Activated T-helper 1 cell treated with anti-CD3 and anti-CD28 coated beads, Interleukin-12 subunit alpha, Interleukin-12 subunit beta, Interleukin-2, Interleukin-4 antibody, amounts not matched to agents 30 ng/mL and 10 ng/mL and 1 ng/mL, durations not matched to agents 14 hours and 24 hours and 36 hours (primary cell): ENCODE measurements at regions not wholly inside any gene's neighbourhood (a gene's known extent, or its start where the extent isn't known, plus 50 kb on each side); places are given as distances from the start of the nearest gene placed in this dataset.

Experiments used
- DNase-seq: peaks from one replicate; pipeline ENCODE4 v3.0.0; 2021; ENCODE audit warnings: low spot score
- H3K27ac Mint-ChIP-seq: one replicate; pipeline ENCODE4 v1.8.0; 2021; ENCODE audit warnings: mild to moderate bottlenecking, mixed read lengths
- H3K27me3 Mint-ChIP-seq: one replicate; pipeline ENCODE4 v1.8.0; 2022; ENCODE audit warnings: mild to moderate bottlenecking, moderate library complexity, mixed read lengths; ENCODE audit not compliant: insufficient read depth
- H3K36me3 Mint-ChIP-seq: one replicate; pipeline ENCODE4 v1.8.0; 2021; ENCODE audit warnings: low read depth, mixed read lengths
- H3K4me1 Mint-ChIP-seq: one replicate; pipeline ENCODE4 v1.8.0; 2021; ENCODE audit warnings: low read depth, mixed read lengths
- H3K4me3 Mint-ChIP-seq: one replicate; pipeline ENCODE4 v1.8.0; 2021; ENCODE audit warnings: mild to moderate bottlenecking, moderate library complexity, mixed read lengths
- H3K9me3 Mint-ChIP-seq: one replicate; pipeline ENCODE4 v1.8.0; 2021; ENCODE audit warnings: mixed read lengths
- intact Hi-C: fragments of 100-400 bp; cut with micrococcal nuclease; formaldehyde crosslinking; loops from one replicate; pipeline ENCODE4 v1.15.1; 2024

GRCh38 chr7:19242246-19242645, 97.0 kb upstream of the FERD3L start:
- no peak for DNase-seq
- H3K4me1 Mint-ChIP-seq, result no peaks in the 10 kb centered on the region
- H3K4me3 Mint-ChIP-seq, result no peak overlapping the region
- peaks cover 4% of the 10 kb centered on the region for H3K9me3 Mint-ChIP-seq
- intact Hi-C loops, result no loop called here
- H3K36me3 Mint-ChIP-seq, result no peaks in the 10 kb centered on the region
- H3K27ac Mint-ChIP-seq, result no peak overlapping the region
- no peaks in the 10 kb centered on the region for H3K27me3 Mint-ChIP-seq

- Mint-ChIP-seq H3K4me3 (no peak overlapping the region), H3K27ac (no peak overlapping the region), H3K9me3 (peaks cover 8% of the 10 kb centered on the region), H3K36me3 (no peaks in the 10 kb centered on the region), H3K27me3 (no peaks in the 10 kb centered on the region), H3K4me1 (no peaks in the 10 kb centered on the region)
- intact Hi-C loops, result no loop called here
- no peak for DNase-seq
Observed at GRCh38 chr7:19239951-19240350, 94.7 kb upstream of the FERD3L start.

- no peak for DNase-seq
- Mint-ChIP-seq H3K27me3 (no peaks in the 10 kb centered on the region), H3K4me3 (no peak overlapping the region), H3K9me3 (peaks cover 14% of the 10 kb centered on the region), H3K4me1 (no peaks in the 10 kb centered on the region), H3K36me3 (no peaks in the 10 kb centered on the region), H3K27ac (no peak overlapping the region)
- intact Hi-C loops, result no loop called here
Observed at GRCh38 chr7:19235680-19236079, 90.5 kb upstream of the FERD3L start.

- H3K27me3 Mint-ChIP-seq, result no peaks in the 10 kb centered on the region
- H3K4me3 Mint-ChIP-seq, result no peak overlapping the region
- intact Hi-C loops, result no loop called here
- H3K4me1 Mint-ChIP-seq, result no peaks in the 10 kb centered on the region
- peaks cover 15% of the 10 kb centered on the region for H3K9me3 Mint-ChIP-seq
- no peak overlapping the region for H3K27ac Mint-ChIP-seq
- no peak for DNase-seq
- no peaks in the 10 kb centered on the region for H3K36me3 Mint-ChIP-seq
Observed at GRCh38 chr7:19224951-19225350, 79.7 kb upstream of the FERD3L start.

DNA sequence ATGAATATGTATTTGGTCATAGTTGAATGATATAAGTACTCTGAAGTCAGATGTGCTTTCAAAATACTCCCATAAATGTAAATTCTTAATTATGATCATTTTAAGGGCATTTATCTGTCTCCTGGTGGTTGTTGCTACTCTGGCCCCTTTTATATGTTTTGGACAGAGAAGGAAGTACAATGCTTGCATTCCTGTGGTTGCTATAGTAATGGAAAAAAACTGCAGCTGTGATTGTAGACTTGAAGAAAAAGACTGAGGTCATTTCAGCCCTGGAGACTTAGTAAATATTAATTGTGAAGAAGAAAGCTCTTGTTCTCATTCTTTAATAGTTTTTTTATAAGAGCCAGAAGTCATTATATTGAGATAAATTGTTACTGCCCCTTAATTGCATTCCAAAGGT, 70.2 kb upstream of the FERD3L start:
- intact Hi-C loops, result no loop called here
- H3K27ac Mint-ChIP-seq, result no peak overlapping the region
- no peaks in the 10 kb centered on the region for H3K36me3 Mint-ChIP-seq
- no peak for DNase-seq
- H3K4me1 Mint-ChIP-seq, result no peaks in the 10 kb centered on the region
- H3K27me3 Mint-ChIP-seq, result no peaks in the 10 kb centered on the region
- H3K4me3 Mint-ChIP-seq, result no peak overlapping the region
- H3K9me3 Mint-ChIP-seq, result no peaks in the 10 kb centered on the region

- Mint-ChIP-seq H3K27me3 (no peaks in the 10 kb centered on the region), H3K27ac (no peak overlapping the region), H3K4me3 (no peak overlapping the region), H3K4me1 (no peaks in the 10 kb centered on the region), H3K36me3 (no peaks in the 10 kb centered on the region), H3K9me3 (no peaks in the 10 kb centered on the region)
- intact Hi-C loops, result no loop called here
- DNase-seq, result no peak
Observed at GRCh38 chr7:19213746-19214145, 68.5 kb upstream of the FERD3L start.

GRCh38 chr7:19210893-19211413, 65.7 kb upstream of the FERD3L start:
- no peaks in the 10 kb centered on the region for H3K36me3 Mint-ChIP-seq
- no peaks in the 10 kb centered on the region for H3K27me3 Mint-ChIP-seq
- DNase-seq, result no peak
- no peak overlapping the region for H3K27ac Mint-ChIP-seq
- H3K9me3 Mint-ChIP-seq, result no peaks in the 10 kb centered on the region
- intact Hi-C loops, result no loop called here
- no peaks in the 10 kb centered on the region for H3K4me1 Mint-ChIP-seq
- no peak overlapping the region for H3K4me3 Mint-ChIP-seq

DNA sequence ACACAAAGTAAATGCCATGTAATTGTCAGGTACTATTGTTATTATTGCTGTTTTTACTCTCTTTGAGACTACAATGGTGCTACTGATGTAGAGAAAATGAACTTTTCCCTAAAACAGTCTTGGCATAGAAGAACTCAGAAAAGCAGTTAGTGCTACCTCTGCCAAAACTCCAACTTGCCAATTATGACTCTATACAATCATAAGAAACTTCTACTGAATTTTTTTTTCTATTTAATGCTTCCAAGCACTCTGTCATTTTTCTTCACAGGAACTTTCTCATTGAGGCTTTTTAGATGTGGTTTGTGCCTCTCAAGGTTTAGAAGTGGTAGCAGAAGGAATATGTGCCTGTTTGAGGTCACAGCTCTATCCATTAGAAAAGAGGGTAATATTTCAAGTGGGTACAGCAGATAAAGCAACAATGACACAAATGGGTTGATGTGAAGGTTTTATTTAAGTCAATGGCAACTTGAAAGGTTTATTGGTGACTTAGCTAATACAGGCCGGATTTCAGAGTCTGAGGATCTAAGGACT, 64.0 kb upstream of the FERD3L start:
- Mint-ChIP-seq H3K4me1 (no peaks in the 10 kb centered on the region), H3K4me3 (no peak overlapping the region), H3K27ac (no peak overlapping the region), H3K27me3 (no peaks in the 10 kb centered on the region), H3K36me3 (no peaks in the 10 kb centered on the region), H3K9me3 (no peaks in the 10 kb centered on the region)
- intact Hi-C loops, result no loop called here
- DNase-seq, result no peak

- H3K27me3 Mint-ChIP-seq, result no peaks in the 10 kb centered on the region
- H3K9me3 Mint-ChIP-seq, result no peaks in the 10 kb centered on the region
- no peaks in the 10 kb centered on the region for H3K4me1 Mint-ChIP-seq
- no peaks in the 10 kb centered on the region for H3K36me3 Mint-ChIP-seq
- H3K27ac Mint-ChIP-seq, result no peak overlapping the region
- no peak overlapping the region for H3K4me3 Mint-ChIP-seq
- DNase-seq, result no peak
- intact Hi-C loops, result no loop called here
Observed at GRCh38 chr7:19206721-19207120, 61.5 kb upstream of the FERD3L start.

DNA sequence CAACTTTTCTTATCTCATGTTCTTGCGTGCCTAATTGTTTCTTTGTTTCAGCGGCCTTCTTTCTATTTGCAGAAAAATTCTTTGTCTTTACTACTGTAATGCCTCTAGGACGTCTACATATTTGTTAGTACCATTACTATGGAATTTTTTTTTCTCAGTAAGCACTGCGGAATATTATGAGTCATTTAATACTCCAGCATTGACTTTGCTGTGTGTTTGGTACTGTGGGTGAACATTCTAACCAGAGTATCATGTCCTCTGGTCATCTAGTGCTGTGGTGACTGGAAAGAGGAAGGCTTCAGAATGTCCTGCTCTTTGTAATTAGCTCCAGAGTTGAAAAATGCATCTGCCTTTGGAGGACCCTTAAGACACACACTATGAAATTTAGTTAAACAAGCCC, 58.5 kb upstream of the FERD3L start:
- intact Hi-C loops, result no loop called here
- H3K27ac Mint-ChIP-seq, result no peak overlapping the region
- H3K36me3 Mint-ChIP-seq, result no peaks in the 10 kb centered on the region
- no peaks in the 10 kb centered on the region for H3K4me1 Mint-ChIP-seq
- H3K9me3 Mint-ChIP-seq, result no peaks in the 10 kb centered on the region
- DNase-seq, result no peak
- H3K4me3 Mint-ChIP-seq, result no peak overlapping the region
- H3K27me3 Mint-ChIP-seq, result no peaks in the 10 kb centered on the region

DNA sequence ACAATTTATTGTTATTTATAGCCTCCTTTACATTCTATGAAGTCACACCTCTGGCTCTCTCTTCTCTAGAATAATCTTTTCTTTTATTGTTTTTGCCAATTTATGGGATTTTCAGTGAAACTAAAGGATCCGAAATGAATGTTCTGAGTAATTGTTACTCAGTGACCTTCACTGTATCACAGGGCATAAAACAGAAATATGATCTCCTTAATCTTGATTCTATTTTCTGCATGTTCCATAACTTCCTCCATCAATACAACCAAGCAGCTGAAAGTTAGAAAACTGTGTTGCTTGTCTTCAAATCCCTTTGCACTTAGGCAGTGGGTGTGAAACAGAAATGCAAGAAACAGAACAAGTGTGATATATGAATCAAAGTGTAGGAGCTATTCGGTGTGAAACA, 57.4 kb upstream of the FERD3L start:
- Mint-ChIP-seq H3K27ac (no peak overlapping the region), H3K36me3 (no peaks in the 10 kb centered on the region), H3K4me3 (no peak overlapping the region), H3K27me3 (no peaks in the 10 kb centered on the region), H3K9me3 (no peaks in the 10 kb centered on the region), H3K4me1 (no peaks in the 10 kb centered on the region)
- DNase-seq, result no peak
- intact Hi-C loops, result no loop called here
